Esophagus muscularis mucosa (tissue), 4 donors: ENCODE measurements at regions not wholly inside any gene's neighbourhood (a gene's known extent, or its start where the extent isn't known, plus 50 kb on each side); places are given as distances from the start of the nearest gene placed in this dataset.
A peak's percentile ranks its signal among the peaks of the same experiment; 100 is the strongest.
"Not testable (repeated sequence)": the region's sequence is repeated elsewhere in the genome, so short reads cannot be mapped to it uniquely, and the experiment has no call there.

ENCODE experiments used
- DNase-seq: peaks from one replicate; pipeline ENCODE4 v3.0.0-alpha.2; 2017; ENCODE audit errors: extremely low spot score
- H3K27ac ChIP-seq, 4 donors: fragments of 200-600 bp; sonication (generic); replicated peaks in 1 of 4; 1 replicate in 3 of 4; 2 replicates in 1 of 4; pipeline ENCODE4 v1.5.1; 2016 to 2019; ENCODE audit warnings: mild to moderate bottlenecking in 1 of 4
- H3K27me3 ChIP-seq, 4 donors: fragments of 200-600 bp; sonication (generic); one replicate each; pipeline versions ENCODE4 v1.5.1 to v1.6.0; 2016 to 2019
- H3K36me3 ChIP-seq, 4 donors: fragments of 200-600 bp; sonication (generic); one replicate each; pipeline ENCODE4 v1.5.1; 2016 to 2019
- H3K4me1 ChIP-seq, 4 donors: fragments of 200-600 bp; sonication (generic); one replicate each; pipeline ENCODE4 v1.5.1; 2016 to 2019
- H3K4me3 ChIP-seq, 4 donors: fragments of 200-600 bp; sonication (generic); 1 replicate in 2 of 4; 2 replicates in 2 of 4; pipeline ENCODE4 v1.5.1; 2016 to 2019; ENCODE audit warnings: mild to moderate bottlenecking in 4 of 4, moderate library complexity in 1 of 4
- H3K9me3 ChIP-seq, 4 donors: fragments of 200-600 bp; sonication (generic); 1 replicate in 3 of 4; 2 replicates in 1 of 4; pipeline ENCODE4 v1.5.1; 2016 to 2019
- CTCF ChIP-seq, 3 experiments: fragments of 200-600 bp in 2 of 3; fragments of 450-650 bp in 1 of 3; sonication (generic) in 2 of 3; IDR thresholded peaks; one replicate each; pipeline ENCODE4 v1.5.1; 2017 to 2019; ENCODE audit warnings: antibody characterized with exemption in 3 of 3, mild to moderate bottlenecking in 2 of 3, moderate library complexity in 1 of 3
- EP300 ChIP-seq: sonication (generic); formaldehyde crosslinking; IDR thresholded peaks from one replicate; pipeline ENCODE4 v1.6.1; 2017; ENCODE audit warnings: antibody characterized with exemption
- POLR2A ChIP-seq: fragments of 450-650 bp; IDR thresholded peaks from one replicate; pipeline ENCODE4 v1.6.1; 2017; ENCODE audit warnings: antibody characterized with exemption, moderate library complexity, mild to moderate bottlenecking, low read depth
- POLR2AphosphoS5 ChIP-seq, 2 donors: sonication (generic); formaldehyde crosslinking; IDR thresholded peaks; one replicate each; pipeline ENCODE4 v1.6.1; 2017; ENCODE audit warnings: antibody characterized with exemption in 2 of 2
- WGBS: methylation state at CpG from one replicate; pipeline ENCODE4 v1.1.5; 2018; 5-methylcytosine and 5-hydroxymethylcytosine counted together
- intact Hi-C: fragments of 100-400 bp; cut with DNase I; formaldehyde crosslinking; loops from one replicate; pipeline ENCODE4 v1.15.1; 2023

GRCh38 chr22:22374163-22374562, 129.6 kb downstream of the VPREB1 start:
- H3K36me3 ChIP-seq = no peaks in the 10 kb centered on the region
- peaks cover 0 to 58% (median 0%) of the 10 kb centered on the region in 4 donors for H3K27me3 ChIP-seq
- TF ChIP-seq POLR2A (no peak), CTCF (IDR thresholded peaks at IDR 0.05) (no peak), EP300 (no peak), POLR2AphosphoS5 (IDR thresholded peaks at IDR 0.05) (no peak)
- H3K4me3 ChIP-seq = no peak overlapping the region
- H3K9me3 ChIP-seq = no peaks in the 10 kb centered on the region
- H3K4me1 ChIP-seq = peaks cover 0 to 2% (median 0%) of the 10 kb centered on the region in 4 donors
- 68% methylated on average over 2 of the region's 2 CpGs for WGBS
- H3K27ac ChIP-seq = no peak overlapping the region
- peak; percentile 57 for DNase-seq
- intact Hi-C loops = no loop called here

GRCh38 chr22:22374579-22374978, 130.0 kb downstream of the VPREB1 start:
- H3K27me3 ChIP-seq = peaks cover 0 to 56% (median 0%) of the 10 kb centered on the region in 4 donors
- DNase-seq = no peak
- no peak for TF ChIP-seq EP300
- no peak for TF ChIP-seq POLR2A
- TF ChIP-seq CTCF (IDR thresholded peaks at IDR 0.05) = no peak
- TF ChIP-seq POLR2AphosphoS5 (IDR thresholded peaks at IDR 0.05) = no peak
- 67% methylated on average over 5 of the region's 5 CpGs for WGBS
- peaks cover 0 to 2% (median 0%) of the 10 kb centered on the region in 4 donors for H3K4me1 ChIP-seq
- intact Hi-C loops = no loop called here
- H3K27ac ChIP-seq = no peak overlapping the region
- H3K4me3 ChIP-seq = no peak overlapping the region
- no peaks in the 10 kb centered on the region for H3K9me3 ChIP-seq
- no peaks in the 10 kb centered on the region for H3K36me3 ChIP-seq

- peak; percentile 90 for DNase-seq
- no peaks in the 10 kb centered on the region for H3K9me3 ChIP-seq
- TF ChIP-seq CTCF (IDR thresholded peaks at IDR 0.05) = no peak
- no peak for TF ChIP-seq POLR2A
- TF ChIP-seq EP300 = no peak
- TF ChIP-seq POLR2AphosphoS5 (IDR thresholded peaks at IDR 0.05) = no peak
- no peak overlapping the region for H3K4me3 ChIP-seq
- peaks cover 0 to 2% (median 0%) of the 10 kb centered on the region in 4 donors for H3K4me1 ChIP-seq
- WGBS = 53% methylated on average over 6 of the region's 7 CpGs
- H3K36me3 ChIP-seq = no peaks in the 10 kb centered on the region
- intact Hi-C loops = no loop called here
- H3K27ac ChIP-seq = no peak overlapping the region
- H3K27me3 ChIP-seq = peaks cover 0 to 62% (median 0%) of the 10 kb centered on the region in 4 donors
These were observed 131.2 kb downstream of the VPREB1 start for GRCh38 chr22:22375576-22376351.

GRCh38 chr22:22376352-22376706, 131.7 kb downstream of the VPREB1 start:
- 62% methylated on average over 3 of the region's 3 CpGs for WGBS
- Histone ChIP-seq H3K4me3 (no peak overlapping the region), H3K36me3 (no peaks in the 10 kb centered on the region), H3K27ac (no peak overlapping the region), H3K27me3 (peaks cover 0 to 59% (median 0%) of the 10 kb centered on the region in 4 donors), H3K4me1 (no peaks in the 10 kb centered on the region), H3K9me3 (no peaks in the 10 kb centered on the region)
- TF ChIP-seq CTCF (IDR thresholded peaks at IDR 0.05) (no peak), POLR2A (no peak), EP300 (no peak), POLR2AphosphoS5 (IDR thresholded peaks at IDR 0.05) (no peak)
- peak; percentile 78 for DNase-seq
- intact Hi-C loops = no loop called here

GRCh38 chr22:22376884-22377283, 131.7 kb downstream of the ZNF280B start:
- H3K9me3 ChIP-seq, intact Hi-C loops, DNase-seq, H3K4me3 ChIP-seq, H3K36me3 ChIP-seq, H3K27ac ChIP-seq, H3K4me1 ChIP-seq: not testable (repeated sequence)
- H3K27me3 ChIP-seq = peaks cover 0 to 57% (median 0%) of the 10 kb centered on the region in 4 donors
- 79% methylated on average over 6 of the region's 6 CpGs for WGBS
